GM23338 (cell line): ENCODE measurements at regions not wholly inside any gene's neighbourhood (a gene's known extent, or its start where the extent isn't known, plus 50 kb on each side); places are given as distances from the start of the nearest gene placed in this dataset.

ENCODE experiments used
- ATAC-seq: fragments of 200-7000 bp; cut with Tn5 transposase; 3 replicates; pipeline ENCODE4 v1.9.1; 2020
- DNase-seq: peaks from one replicate; pipeline ENCODE4 v3.0.0-alpha.2; 2015; ENCODE audit warnings: low spot score
- H2AFZ ChIP-seq: fragments of 200-600 bp; sonication (generic); 2 replicates; pipeline ENCODE4 v1.8.0; 2016; ENCODE audit warnings: antibody characterized with exemption, mild to moderate bottlenecking, moderate library complexity
- H3F3A ChIP-seq: fragments of 200-600 bp; sonication (generic); replicated peaks from 2 replicates; pipeline ENCODE4 v1.8.0; 2017; ENCODE audit warnings: antibody characterized with exemption, mixed run types, low read depth
- H3K27ac ChIP-seq: fragments of 200-600 bp; sonication (generic); 2 replicates; pipeline ENCODE4 v1.6.1; 2016; ENCODE audit warnings: low read depth
- H3K27me3 ChIP-seq: fragments of 200-600 bp; sonication (generic); 2 replicates; pipeline ENCODE4 v1.8.0; 2016; ENCODE audit warnings: mild to moderate bottlenecking, mixed run types, moderate library complexity; ENCODE audit not compliant: insufficient read depth
- H3K36me3 ChIP-seq: fragments of 200-600 bp; sonication (generic); 2 replicates; pipeline ENCODE4 v1.8.0; 2016; ENCODE audit warnings: mild to moderate bottlenecking; ENCODE audit not compliant: insufficient read depth
- H3K4me1 ChIP-seq: fragments of 200-600 bp; sonication (generic); 2 replicates; pipeline ENCODE4 v1.8.0; 2016; ENCODE audit warnings: mild to moderate bottlenecking, moderate library complexity; ENCODE audit not compliant: insufficient read depth
- H3K4me2 ChIP-seq: fragments of 200-600 bp; sonication (generic); 2 replicates; pipeline ENCODE4 v1.7.1; 2017; ENCODE audit warnings: mixed run types
- H3K4me3 ChIP-seq: fragments of 200-600 bp; sonication (generic); 2 replicates; pipeline ENCODE4 v1.6.1; 2016; ENCODE audit warnings: mixed run types
- H3K79me2 ChIP-seq: fragments of 200-600 bp; sonication (generic); replicated peaks from 2 replicates; pipeline ENCODE4 v1.8.0; 2017; ENCODE audit warnings: mild to moderate bottlenecking; ENCODE audit not compliant: insufficient read depth
- H3K9me2 ChIP-seq: fragments of 200-600 bp; sonication (generic); 2 replicates; pipeline ENCODE4 v1.8.0; 2017; ENCODE audit not compliant: insufficient read depth
- H4K20me1 ChIP-seq: fragments of 200-600 bp; sonication (generic); replicated peaks from 2 replicates; pipeline ENCODE4 v1.8.0; 2017; ENCODE audit warnings: mild to moderate bottlenecking; ENCODE audit not compliant: insufficient read depth
- H3K27ac Mint-ChIP-seq: 2 replicates; pipeline ENCODE4 v1.8.0; 2020; ENCODE audit warnings: inconsistent platforms, mild to moderate bottlenecking, moderate library complexity, mixed read lengths
- H3K27me3 Mint-ChIP-seq: 3 replicates; pipeline ENCODE4 v1.8.0; 2022; ENCODE audit warnings: low read depth, mild to moderate bottlenecking, moderate library complexity, mixed read lengths, inconsistent platforms; ENCODE audit not compliant: insufficient read depth, poor library complexity
- H3K36me3 Mint-ChIP-seq: 3 replicates; pipeline ENCODE4 v1.8.0; 2021; ENCODE audit warnings: low read depth, mild to moderate bottlenecking, inconsistent platforms, moderate library complexity, mixed read lengths
- H3K4me1 Mint-ChIP-seq: 3 replicates; pipeline ENCODE4 v1.8.0; 2020; ENCODE audit warnings: mild to moderate bottlenecking, inconsistent platforms, mixed read lengths
- H3K4me3 Mint-ChIP-seq: 3 replicates; pipeline ENCODE4 v1.8.0; 2021; ENCODE audit warnings: moderate library complexity, mild to moderate bottlenecking, inconsistent platforms, mixed read lengths
- H3K9me3 Mint-ChIP-seq: 3 replicates; pipeline ENCODE4 v1.8.0; 2020; ENCODE audit warnings: moderate library complexity, mild to moderate bottlenecking, inconsistent platforms, mixed read lengths
- CREB1 ChIP-seq: fragments of 250-450 bp; sonication (Bioruptor Pico); IDR thresholded peaks from 2 replicates; pipeline ENCODE4 v1.5.0; 2020; ENCODE audit warnings: low read depth, mild to moderate bottlenecking, moderate library complexity
- ETS1 ChIP-seq: IDR thresholded peaks from 2 replicates; pipeline ENCODE4 v1.6.1; 2016; ENCODE audit warnings: antibody characterized with exemption
- EZH2phosphoT487 ChIP-seq: fragments of 200-600 bp; sonication (generic); IDR thresholded peaks from one replicate; pipeline ENCODE4 v1.8.1; 2018; ENCODE audit warnings: antibody characterized with exemption; ENCODE audit not compliant: unreplicated experiment
- JUNB ChIP-seq: IDR thresholded peaks from one replicate; pipeline ENCODE4 v1.6.1; 2016; ENCODE audit warnings: antibody characterized with exemption; ENCODE audit not compliant: unreplicated experiment
- REST ChIP-seq: IDR thresholded peaks from one replicate; pipeline ENCODE4 v1.6.1; 2018; ENCODE audit warnings: antibody characterized with exemption; ENCODE audit not compliant: unreplicated experiment
- ZNF462 ChIP-seq: fragments of 250-450 bp; sonication (Bioruptor Pico); IDR thresholded peaks from 2 replicates; pipeline ENCODE4 v1.5.0; 2020; ENCODE audit warnings: mild to moderate bottlenecking, moderate library complexity

- no peak overlapping the region for H3K27ac ChIP-seq
- H3K4me1 ChIP-seq, result 0 out of 2 replicates have a peak, but pooled peaks cover 3% of the 10 kb centered on the region
- no peak for TF ChIP-seq REST
- no peaks in the 10 kb centered on the region for H3K9me2 ChIP-seq
- peaks cover 1% of the 10 kb centered on the region for H3K27me3 Mint-ChIP-seq
- no peak overlapping the region for H3K27ac Mint-ChIP-seq
- no peaks in the 10 kb centered on the region; the same call in 2 of the 3 replicates for H3K9me3 Mint-ChIP-seq
- no peaks in the 10 kb centered on the region for H3K36me3 ChIP-seq
- no peaks in the 10 kb centered on the region for H3K79me2 ChIP-seq
- H3K4me3 Mint-ChIP-seq, result no peak overlapping the region
- H3F3A ChIP-seq, result no peaks in the 10 kb centered on the region
- no peak for ATAC-seq
- H3K4me1 Mint-ChIP-seq, result peaks cover 4% of the 10 kb centered on the region; the same call in 2 of the 3 replicates
- no peak overlapping the region for H3K4me3 ChIP-seq
- no peak for DNase-seq
- no peaks in the 10 kb centered on the region for H3K27me3 ChIP-seq
- no peaks in the 10 kb centered on the region for H4K20me1 ChIP-seq
- H2AFZ ChIP-seq, result no peak overlapping the region
- no peak overlapping the region for H3K4me2 ChIP-seq
- H3K36me3 Mint-ChIP-seq, result no peaks in the 10 kb centered on the region
Observed at GRCh38 chr1:98482611-98483010, 178.9 kb upstream of the SNX7 start.

- H3K4me3 Mint-ChIP-seq, result no peak overlapping the region
- H3K4me1 ChIP-seq, result 0 out of 2 replicates have a peak, but pooled peaks cover 3% of the 10 kb centered on the region
- ATAC-seq (no peak), DNase-seq (no peak)
- no peaks in the 10 kb centered on the region; the same call in 2 of the 3 replicates for H3K9me3 Mint-ChIP-seq
- no peaks in the 10 kb centered on the region for H3K36me3 ChIP-seq
- H3K79me2 ChIP-seq, result no peaks in the 10 kb centered on the region
- peaks cover 4% of the 10 kb centered on the region; the same call in 2 of the 3 replicates for H3K4me1 Mint-ChIP-seq
- no peak overlapping the region for H2AFZ ChIP-seq
- no peaks in the 10 kb centered on the region for H4K20me1 ChIP-seq
- no peak overlapping the region for H3K4me2 ChIP-seq
- no peak overlapping the region for H3K27ac ChIP-seq
- H3K36me3 Mint-ChIP-seq, result no peaks in the 10 kb centered on the region
- H3F3A ChIP-seq, result no peaks in the 10 kb centered on the region
- H3K27me3 Mint-ChIP-seq, result peaks cover 1% of the 10 kb centered on the region
- no peaks in the 10 kb centered on the region for H3K9me2 ChIP-seq
- no peak overlapping the region for H3K4me3 ChIP-seq
- H3K27ac Mint-ChIP-seq, result no peak overlapping the region; the same call in 1 of the 2 replicates
- H3K27me3 ChIP-seq, result no peaks in the 10 kb centered on the region
- no peak for TF ChIP-seq ZNF462 (CRISPR knock-in tag)
- no peak for TF ChIP-seq ETS1
- no peak for TF ChIP-seq JUNB
- TF ChIP-seq EZH2phosphoT487, result no peak
- no peak for TF ChIP-seq CREB1
- TF ChIP-seq REST, result no peak
Observed at GRCh38 chr1:98480271-98480670, 181.2 kb upstream of the SNX7 start.
